ENCODE measurements at regions not wholly inside any gene's neighbourhood (a gene's known extent, or its start where the extent isn't known, plus 50 kb on each side); places are given as distances from the start of the nearest gene placed in this dataset.

DNA sequence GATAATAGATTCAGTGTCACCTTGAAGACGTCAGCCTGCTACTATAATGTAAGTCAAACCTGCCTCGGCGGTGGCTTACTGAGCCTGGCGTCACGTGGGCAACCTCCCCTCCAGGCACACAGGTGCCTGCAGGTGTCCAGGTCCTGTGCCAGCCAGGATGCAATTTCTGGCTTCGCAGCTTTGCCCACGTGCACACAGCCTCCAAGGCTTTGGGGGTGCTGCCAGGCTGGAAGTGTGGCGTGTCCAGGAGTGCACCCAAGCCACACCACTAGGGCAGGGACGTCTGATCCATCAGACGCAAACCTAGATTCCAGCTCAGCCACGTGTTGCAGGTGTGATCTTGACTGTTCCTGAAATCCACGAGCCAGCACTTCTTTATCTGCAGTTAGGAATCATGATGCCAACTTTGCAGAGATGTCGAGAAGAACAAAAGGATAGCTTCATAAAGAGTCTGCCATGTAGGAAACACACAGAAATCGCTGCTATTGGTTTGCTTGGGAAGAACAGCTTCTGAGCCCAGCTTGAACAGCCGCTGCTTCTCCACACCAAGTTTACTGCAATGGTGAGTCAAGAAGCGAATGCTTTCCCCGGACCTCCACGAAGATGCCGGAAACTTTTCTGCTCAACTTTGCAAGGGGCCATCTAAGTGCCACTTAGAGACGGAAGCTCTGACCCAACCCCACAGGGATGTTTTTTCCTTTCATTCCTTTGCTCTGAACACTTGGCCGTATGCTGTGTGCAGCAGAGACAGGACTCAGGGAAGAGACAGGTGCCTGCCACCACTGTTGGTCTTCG, 84.2 kb upstream of the SALL3 start:
- no peaks in the 10 kb centered on the region for H3K9me3 ChIP-seq (ENCODE audit: low read length)
- no peak overlapping the region for H2AFZ ChIP-seq (ENCODE audit: low read length)
- 32% methylated on average over 19 of the region's 22 CpGs for WGBS (ENCODE audit: low lambda C conversion rate)
- no peak overlapping the region for H3K4me2 ChIP-seq (ENCODE audit: low read depth, low read length)
- ChIA-PET POLR2A (no interaction called here), CTCF (ENCODE audit: low intra/inter-chr PET ratio, low total read pairs) (no interaction called here)
- in situ Hi-C loops (cut with HindIII; ENCODE audit: extremely low pct_ligation_motif_present, low pct_unique_long_range_greater_than_20kb) (no loop called here), intact Hi-C loops (cut with micrococcal nuclease; ENCODE audit: unreplicated experiment) (no loop called here)
- H3K27ac ChIP-seq (ENCODE audit: extremely low read length, insufficient read depth, low read length) = no peak overlapping the region
- no peaks in the 10 kb centered on the region for H3K4me1 ChIP-seq (ENCODE audit: insufficient read depth, low read length)
- FAIRE-seq (no peak), DNase-seq (ENCODE audit: low spot score) (no peak), ATAC-seq (no peak)
- no peak overlapping the region for H3K4me3 ChIP-seq (replicated peaks in 1 of 3; ENCODE audit: insufficient read depth in 1 of 3, low read depth in 2 of 3, low read length in 3 of 3)
- H3K27me3 ChIP-seq (ENCODE audit: control insufficient read depth in 1 of 2, insufficient read depth in 2 of 2, low read length in 2 of 2) = peaks cover 0 to 20% of the 10 kb centered on the region in 2 experiments; a peak in 2 of 5 replicates
- H4K20me1 ChIP-seq (ENCODE audit: insufficient read depth, low read length) = no peaks in the 10 kb centered on the region
- H3K79me2 ChIP-seq (ENCODE audit: insufficient read depth, low read length) = no peaks in the 10 kb centered on the region
- no peaks in the 10 kb centered on the region for H3K36me3 ChIP-seq (replicated peaks in 1 of 2; ENCODE audit: control insufficient read depth in 1 of 2, insufficient read depth in 2 of 2, low read length in 2 of 2)
- no peak overlapping the region for H3K9ac ChIP-seq (ENCODE audit: insufficient read depth, low read depth, low read length)
- no TSS peak for BruUV-seq (replicated peaks)
- no peak for TF ChIP-seq CCDC6 (CRISPR knock-in tag; IDR thresholded peaks at IDR 0.05)
- TF ChIP-seq POGZ (CRISPR knock-in tag; IDR thresholded peaks at IDR 0.05) = no peak
- TF ChIP-seq ATAD3A (CRISPR knock-in tag; IDR thresholded peaks at IDR 0.05) = no peak
- no peak for TF ChIP-seq TCF7 (IDR thresholded peaks at IDR 0.05; ENCODE audit: low read depth)
- TF ChIP-seq ZNF205 (CRISPR knock-in tag; IDR thresholded peaks at IDR 0.05) = no peak
- TF ChIP-seq MAFK (conservative IDR thresholded peaks at IDR 0.05 in 1 of 2, IDR thresholded peaks at IDR 0.05 in 1 of 2; ENCODE audit: low read length in 2 of 2) = no peak
- no peak for TF ChIP-seq ZNF264 (CRISPR knock-in tag; IDR thresholded peaks at IDR 0.05)
- TF ChIP-seq, protein P1, sequence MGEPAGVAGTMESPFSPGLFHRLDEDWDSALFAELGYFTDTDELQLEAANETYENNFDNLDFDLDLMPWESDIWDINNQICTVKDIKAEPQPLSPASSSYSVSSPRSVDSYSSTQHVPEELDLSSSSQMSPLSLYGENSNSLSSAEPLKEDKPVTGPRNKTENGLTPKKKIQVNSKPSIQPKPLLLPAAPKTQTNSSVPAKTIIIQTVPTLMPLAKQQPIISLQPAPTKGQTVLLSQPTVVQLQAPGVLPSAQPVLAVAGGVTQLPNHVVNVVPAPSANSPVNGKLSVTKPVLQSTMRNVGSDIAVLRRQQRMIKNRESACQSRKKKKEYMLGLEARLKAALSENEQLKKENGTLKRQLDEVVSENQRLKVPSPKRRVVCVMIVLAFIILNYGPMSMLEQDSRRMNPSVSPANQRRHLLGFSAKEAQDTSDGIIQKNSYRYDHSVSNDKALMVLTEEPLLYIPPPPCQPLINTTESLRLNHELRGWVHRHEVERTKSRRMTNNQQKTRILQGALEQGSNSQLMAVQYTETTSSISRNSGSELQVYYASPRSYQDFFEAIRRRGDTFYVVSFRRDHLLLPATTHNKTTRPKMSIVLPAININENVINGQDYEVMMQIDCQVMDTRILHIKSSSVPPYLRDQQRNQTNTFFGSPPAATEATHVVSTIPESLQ (CRISPR knock-in tag; conservative IDR thresholded peaks at IDR 0.05) = no peak
- TF ChIP-seq SIN3A (IDR thresholded peaks at IDR 0.05; ENCODE audit: borderline replicate concordance, low read depth, low read length) = no peak
- TF ChIP-seq, protein P2, sequence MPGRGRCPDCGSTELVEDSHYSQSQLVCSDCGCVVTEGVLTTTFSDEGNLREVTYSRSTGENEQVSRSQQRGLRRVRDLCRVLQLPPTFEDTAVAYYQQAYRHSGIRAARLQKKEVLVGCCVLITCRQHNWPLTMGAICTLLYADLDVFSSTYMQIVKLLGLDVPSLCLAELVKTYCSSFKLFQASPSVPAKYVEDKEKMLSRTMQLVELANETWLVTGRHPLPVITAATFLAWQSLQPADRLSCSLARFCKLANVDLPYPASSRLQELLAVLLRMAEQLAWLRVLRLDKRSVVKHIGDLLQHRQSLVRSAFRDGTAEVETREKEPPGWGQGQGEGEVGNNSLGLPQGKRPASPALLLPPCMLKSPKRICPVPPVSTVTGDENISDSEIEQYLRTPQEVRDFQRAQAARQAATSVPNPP (CRISPR knock-in tag; IDR thresholded peaks at IDR 0.05) = no peak
- TF ChIP-seq, protein P3, sequence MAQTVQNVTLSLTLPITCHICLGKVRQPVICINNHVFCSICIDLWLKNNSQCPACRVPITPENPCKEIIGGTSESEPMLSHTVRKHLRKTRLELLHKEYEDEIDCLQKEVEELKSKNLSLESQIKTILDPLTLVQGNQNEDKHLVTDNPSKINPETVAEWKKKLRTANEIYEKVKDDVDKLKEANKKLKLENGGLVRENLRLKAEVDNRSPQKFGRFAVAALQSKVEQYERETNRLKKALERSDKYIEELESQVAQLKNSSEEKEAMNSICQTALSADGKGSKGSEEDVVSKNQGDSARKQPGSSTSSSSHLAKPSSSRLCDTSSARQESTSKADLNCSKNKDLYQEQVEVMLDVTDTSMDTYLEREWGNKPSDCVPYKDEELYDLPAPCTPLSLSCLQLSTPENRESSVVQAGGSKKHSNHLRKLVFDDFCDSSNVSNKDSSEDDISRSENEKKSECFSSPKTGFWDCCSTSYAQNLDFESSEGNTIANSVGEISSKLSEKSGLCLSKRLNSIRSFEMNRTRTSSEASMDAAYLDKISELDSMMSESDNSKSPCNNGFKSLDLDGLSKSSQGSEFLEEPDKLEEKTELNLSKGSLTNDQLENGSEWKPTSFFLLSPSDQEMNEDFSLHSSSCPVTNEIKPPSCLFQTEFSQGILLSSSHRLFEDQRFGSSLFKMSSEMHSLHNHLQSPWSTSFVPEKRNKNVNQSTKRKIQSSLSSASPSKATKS (CRISPR knock-in tag; IDR thresholded peaks at IDR 0.05) = no peak
- TF ChIP-seq GABPB1 (CRISPR knock-in tag; IDR thresholded peaks at IDR 0.05) = no peak
- TF ChIP-seq ZBTB1 (CRISPR knock-in tag; IDR thresholded peaks at IDR 0.05; ENCODE audit: borderline replicate concordance) = no peak
- TF ChIP-seq, protein P4, sequence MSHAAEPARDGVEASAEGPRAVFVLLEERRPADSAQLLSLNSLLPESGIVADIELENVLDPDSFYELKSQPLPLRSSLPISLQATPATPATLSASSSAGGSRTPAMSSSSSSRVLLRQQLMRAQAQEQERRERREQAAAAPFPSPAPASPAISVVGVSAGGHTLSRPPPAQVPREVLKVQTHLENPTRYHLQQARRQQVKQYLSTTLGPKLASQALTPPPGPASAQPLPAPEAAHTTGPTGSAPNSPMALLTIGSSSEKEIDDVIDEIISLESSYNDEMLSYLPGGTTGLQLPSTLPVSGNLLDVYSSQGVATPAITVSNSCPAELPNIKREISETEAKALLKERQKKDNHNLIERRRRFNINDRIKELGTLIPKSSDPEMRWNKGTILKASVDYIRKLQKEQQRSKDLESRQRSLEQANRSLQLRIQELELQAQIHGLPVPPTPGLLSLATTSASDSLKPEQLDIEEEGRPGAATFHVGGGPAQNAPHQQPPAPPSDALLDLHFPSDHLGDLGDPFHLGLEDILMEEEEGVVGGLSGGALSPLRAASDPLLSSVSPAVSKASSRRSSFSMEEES (CRISPR knock-in tag; IDR thresholded peaks at IDR 0.05) = no peak
- no peak for TF ChIP-seq EZH2 (conservative IDR thresholded peaks at IDR 0.05; ENCODE audit: low read depth, low read length)
- no peak for TF ChIP-seq ZNF607 (CRISPR knock-in tag; IDR thresholded peaks at IDR 0.05; ENCODE audit: borderline replicate concordance)
- no peak for TF ChIP-seq ATF7 (IDR thresholded peaks at IDR 0.05)
- no peak for TF ChIP-seq ATF7 (CRISPR knock-in tag; IDR thresholded peaks at IDR 0.05)

Measured in HepG2 (cell line).